HEK293T (cell line): ENCODE measurements at regions not wholly inside any gene's neighbourhood (a gene's known extent, or its start where the extent isn't known, plus 50 kb on each side); places are given as distances from the start of the nearest gene placed in this dataset.

ENCODE experiments used
- ELF4 ChIP-seq: fragments of 450-650 bp; IDR thresholded peaks from 2 replicates; pipeline ENCODE4 v1.6.1; 2017; ENCODE audit warnings: antibody characterized with exemption
- NFRKB ChIP-seq: fragments of 450-650 bp; IDR thresholded peaks from 2 replicates; pipeline ENCODE4 v1.6.1; 2016; ENCODE audit warnings: mild to moderate bottlenecking, moderate library complexity
- SP1 ChIP-seq: fragments of 450-650 bp; IDR thresholded peaks from 2 replicates; pipeline ENCODE4 v1.6.1; 2017
- ZNF384 ChIP-seq: fragments of 450-650 bp; IDR thresholded peaks from 2 replicates; pipeline ENCODE4 v1.6.1; 2016

- TF ChIP-seq ELF4: no peak
- no peak for TF ChIP-seq SP1
- no peak for TF ChIP-seq NFRKB
- no peak for TF ChIP-seq ZNF384
These were observed 432.6 kb downstream of the CAAP1 start for GRCh38 chr9:26459959-26460358.
